Sigmoid colon (tissue), 6 donors: ENCODE measurements at regions not wholly inside any gene's neighbourhood (a gene's known extent, or its start where the extent isn't known, plus 50 kb on each side); places are given as distances from the start of the nearest gene placed in this dataset.
"Not testable (repeated sequence)": the region's sequence is repeated elsewhere in the genome, so short reads cannot be mapped to it uniquely, and the experiment has no call there.

Source experiments
- DNase-seq: peaks from one replicate; pipeline ENCODE4 v3.0.0-alpha.2; 2019
- H3K27ac ChIP-seq, 4 donors: fragments of 200-600 bp; sonication (generic); one replicate each; pipeline ENCODE4 v1.5.1; 2016 to 2019; ENCODE audit warnings: mild to moderate bottlenecking in 1 of 4
- H3K27me3 ChIP-seq, 3 donors: fragments of 200-600 bp; sonication (generic); one replicate each; pipeline ENCODE4 v1.5.1; 2019; ENCODE audit warnings: mild to moderate bottlenecking in 1 of 3
- H3K36me3 ChIP-seq, 4 donors: fragments of 200-600 bp; sonication (generic); one replicate each; pipeline ENCODE4 v1.5.1; 2016 to 2019
- H3K4me1 ChIP-seq, 4 donors: fragments of 200-600 bp; sonication (generic); one replicate each; pipeline ENCODE4 v1.5.1; 2017 to 2019
- H3K4me3 ChIP-seq, 4 donors: fragments of 200-600 bp; sonication (generic); one replicate each; pipeline ENCODE4 v1.5.1; 2017 to 2019; ENCODE audit warnings: mild to moderate bottlenecking in 2 of 4, moderate library complexity in 1 of 4
- H3K9me3 ChIP-seq, 4 donors: fragments of 200-600 bp in 3 of 4; sonication (generic) in 3 of 4; one replicate each; pipeline versions ENCODE4 v1.5.1 to v1.6.1; 2013 to 2019
- CTCF ChIP-seq, 4 experiments: fragments of 450-650 bp in 3 of 4; fragments of 200-600 bp in 1 of 4; IDR thresholded peaks; one replicate each; pipeline ENCODE4 v1.5.1; 2016 to 2019; ENCODE audit warnings: antibody characterized with exemption in 4 of 4, mild to moderate bottlenecking in 3 of 4, moderate library complexity in 2 of 4
- EP300 ChIP-seq, 4 donors: sonication (generic); formaldehyde crosslinking; IDR thresholded peaks; one replicate each; pipeline ENCODE4 v1.6.1; 2017; ENCODE audit warnings: antibody characterized with exemption in 4 of 4
- POLR2A ChIP-seq, 2 donors: fragments of 450-650 bp; IDR thresholded peaks; one replicate each; pipeline ENCODE4 v1.6.1; 2016; ENCODE audit warnings: antibody characterized with exemption in 2 of 2, mild to moderate bottlenecking in 2 of 2, moderate library complexity in 2 of 2
- POLR2AphosphoS5 ChIP-seq, 4 donors: sonication (generic); formaldehyde crosslinking; IDR thresholded peaks; one replicate each; pipeline ENCODE4 v1.6.1; 2017; ENCODE audit warnings: antibody characterized with exemption in 4 of 4
- WGBS, 2 donors: extraction: QIAGEN DNeasy Blood & Tissue Kit; methylation state at CpG; one replicate each; pipeline ENCODE4 v1.1.7; 2013; 5-methylcytosine and 5-hydroxymethylcytosine counted together
- intact Hi-C: fragments of 100-400 bp; cut with DNase I; formaldehyde crosslinking; loops from one replicate; pipeline ENCODE4 v1.15.1; 2023
- donor health status: healthy with polysubstance abuse.
- donor health status: healthy.

- Histone ChIP-seq H3K9me3 (no peaks in the 10 kb centered on the region), H3K27me3 (peaks cover 0 to 16% (median 0%) of the 10 kb centered on the region in 3 donors), H3K36me3 (no peaks in the 10 kb centered on the region), H3K27ac (no peak overlapping the region), H3K4me3 (no peak overlapping the region), H3K4me1 (no peaks in the 10 kb centered on the region)
- 42 to 77% methylated on average over 16 of the region's 16 CpGs for WGBS, 2 donors
- intact Hi-C loops: no loop called here
- DNase-seq: no peak
- TF ChIP-seq POLR2AphosphoS5 (IDR thresholded peaks at IDR 0.05) (no peak), POLR2A (IDR thresholded peaks at IDR 0.05) (no peak), EP300 (IDR thresholded peaks at IDR 0.05) (no peak), CTCF (IDR thresholded peaks at IDR 0.05) (no peak)
These were observed 253.8 kb downstream of the FAM72C start for GRCh38 chr1:143718021-143718420.

GRCh38 chr1:143717434-143717833 is 254.4 kb downstream of the FAM72C start:
- Histone ChIP-seq H3K27me3 (peaks cover 0 to 16% (median 0%) of the 10 kb centered on the region in 3 donors), H3K36me3 (no peaks in the 10 kb centered on the region), H3K4me3 (no peak overlapping the region), H3K4me1 (no peaks in the 10 kb centered on the region), H3K9me3 (no peaks in the 10 kb centered on the region), H3K27ac (no peak overlapping the region)
- intact Hi-C loops: no loop called here
- WGBS, 2 donors: 39 to 75% methylated on average over 21 of the region's 21 CpGs
- DNase-seq: no peak
- TF ChIP-seq POLR2AphosphoS5 (IDR thresholded peaks at IDR 0.05) (no peak), CTCF (IDR thresholded peaks at IDR 0.05) (no peak), EP300 (IDR thresholded peaks at IDR 0.05) (no peak), POLR2A (IDR thresholded peaks at IDR 0.05) (no peak)

- H3K9me3 ChIP-seq, H3K4me3 ChIP-seq, DNase-seq, intact Hi-C loops, H3K36me3 ChIP-seq, H3K4me1 ChIP-seq, H3K27ac ChIP-seq: not testable (repeated sequence)
- H3K27me3 ChIP-seq: peaks cover 0 to 11% (median 0%) of the 10 kb centered on the region in 3 donors
- WGBS, 2 donors: 75 to 80% methylated on average over 4 of the region's 4 CpGs
These were observed 256.9 kb downstream of the FAM72C start for GRCh38 chr1:143714913-143715312.

GRCh38 chr1:143709606-143710259 is 262.1 kb downstream of the FAM72C start:
- DNase-seq, H3K9me3 ChIP-seq, intact Hi-C loops, H3K36me3 ChIP-seq, H3K27me3 ChIP-seq, H3K4me3 ChIP-seq, H3K27ac ChIP-seq, H3K4me1 ChIP-seq: not testable (repeated sequence)
- peak in 1 of 4 experiments; percentile 21 for TF ChIP-seq CTCF (IDR thresholded peaks at IDR 0.05)
- WGBS, 2 donors: 38 to 50% methylated on average over 9 to 10 of the region's 10 CpGs

GRCh38 chr1:143702739-143703138 is 269.0 kb downstream of the FAM72C start:
- H3K27me3 ChIP-seq: peaks cover 0 to 38% (median 30%) of the 10 kb centered on the region in 3 donors
- intact Hi-C loops, DNase-seq, H3K27ac ChIP-seq, H3K9me3 ChIP-seq, H3K4me3 ChIP-seq, H3K4me1 ChIP-seq, H3K36me3 ChIP-seq: not testable (repeated sequence)
- WGBS, 2 donors: 95 to 97% methylated on average over 23 to 24 of the region's 27 CpGs

GRCh38 chr1:143699731-143700130 is 272.1 kb downstream of the FAM72C start:
- Histone ChIP-seq H3K27ac (no peak overlapping the region), H3K4me1 (no peaks in the 10 kb centered on the region), H3K36me3 (no peaks in the 10 kb centered on the region), H3K9me3 (no peaks in the 10 kb centered on the region), H3K4me3 (no peak overlapping the region), H3K27me3 (peaks cover 0 to 48% (median 42%) of the 10 kb centered on the region in 3 donors)
- intact Hi-C loops: no loop called here
- no peak for DNase-seq
- WGBS, 2 donors: 7 to 19% methylated on average over 20 of the region's 20 CpGs
- TF ChIP-seq POLR2AphosphoS5 (IDR thresholded peaks at IDR 0.05) (no peak), POLR2A (IDR thresholded peaks at IDR 0.05) (no peak), CTCF (IDR thresholded peaks at IDR 0.05) (no peak), EP300 (IDR thresholded peaks at IDR 0.05) (no peak)
